ENCODE measurements at regions not wholly inside any gene's neighbourhood (a gene's known extent, or its start where the extent isn't known, plus 50 kb on each side); places are given as distances from the start of the nearest gene placed in this dataset.
"Not testable (repeated sequence)": the region's sequence is repeated elsewhere in the genome, so short reads cannot be mapped to it uniquely, and the experiment has no call there.

DNA sequence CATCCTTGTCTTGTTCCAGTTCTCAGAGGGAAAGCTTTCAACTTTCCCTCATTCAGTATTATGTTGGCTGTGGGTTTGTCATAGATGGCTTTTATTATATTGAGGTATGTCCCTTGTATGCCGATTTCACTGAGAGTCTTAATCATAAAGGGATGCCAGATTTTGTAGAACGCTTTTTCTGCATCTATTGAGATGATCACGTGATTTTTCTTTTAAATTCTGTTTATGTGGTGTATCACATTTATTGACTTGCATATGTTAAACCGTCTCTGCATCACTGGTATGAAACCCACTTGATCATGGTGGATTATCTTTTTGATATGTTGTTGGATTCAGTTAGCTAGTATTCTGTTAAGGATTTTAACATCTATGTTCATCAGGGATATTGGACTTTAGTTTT is 313.7 kb upstream of the AMOT start:
- H3K9ac ChIP-seq (replicated peaks in 1 of 4; ENCODE audit: extremely low read depth in 1 of 4, low read depth in 3 of 4, low read length in 3 of 4); H3K9me3 ChIP-seq (ENCODE audit: insufficient read depth in 2 of 2, low read depth in 1 of 2, low read length in 1 of 2); CTCF ChIA-PET (ENCODE audit: partially characterized antibody); H2AFZ ChIP-seq (ENCODE audit: low read length); H2BK120ac ChIP-seq (replicated peaks; ENCODE audit: low read depth, low read length); POLR2A ChIA-PET (ENCODE audit: partially characterized antibody); H3K36me3 ChIP-seq (ENCODE audit: control insufficient read depth in 2 of 4, insufficient read depth in 4 of 4, low read length in 3 of 4); H3K14ac ChIP-seq (ENCODE audit: insufficient read length); H4K8ac ChIP-seq (ENCODE audit: extremely low read depth, insufficient read depth, low read length); H3K4me2 ChIP-seq (ENCODE audit: insufficient read depth in 1 of 2, low read depth in 2 of 2, low read length in 2 of 2); H2BK12ac ChIP-seq (ENCODE audit: low read depth, low read length); H3K79me1 ChIP-seq (ENCODE audit: low read depth, low read length); H4K5ac ChIP-seq (ENCODE audit: insufficient read length, low read depth, low read length); H2AK5ac ChIP-seq (ENCODE audit: low read depth, low read length); H4K91ac ChIP-seq (replicated peaks; ENCODE audit: insufficient read length, low read length); H3K4ac ChIP-seq (replicated peaks; ENCODE audit: insufficient read length, low read depth, low read length); H3K4me3 ChIP-seq (ENCODE audit: extremely low read depth in 1 of 4, insufficient read depth in 2 of 4, low read depth in 3 of 4, low read length in 4 of 4); FAIRE-seq; H3K56ac ChIP-seq (replicated peaks; ENCODE audit: insufficient read length, low read depth, low read length); H2BK15ac ChIP-seq (ENCODE audit: low read length); H3K27me3 ChIP-seq (replicated peaks in 1 of 4; ENCODE audit: control insufficient read depth in 3 of 4, extremely low read depth in 1 of 4, insufficient read depth in 3 of 4, low read length in 3 of 4); H4K20me1 ChIP-seq (replicated peaks in 1 of 2; ENCODE audit: control insufficient read depth in 1 of 2, insufficient read depth in 2 of 2, low read length in 2 of 2); H3K23me2 ChIP-seq (ENCODE audit: low read depth, low read length); H2BK5ac ChIP-seq (ENCODE audit: low read depth, low read length); H3K79me2 ChIP-seq (ENCODE audit: control insufficient read depth in 1 of 2, insufficient read depth in 2 of 2, low read length in 2 of 2); H3K18ac ChIP-seq (ENCODE audit: extremely low read depth, low read length); H3K23ac ChIP-seq (ENCODE audit: insufficient read length); DNase-seq (ENCODE audit: low read depth in 1 of 2, low spot score in 2 of 2); H3K4me1 ChIP-seq (replicated peaks in 1 of 4; ENCODE audit: control insufficient read depth in 3 of 4, insufficient read depth in 4 of 4, low read length in 3 of 4); H2BK20ac ChIP-seq (ENCODE audit: low read length); H3K27ac ChIP-seq (ENCODE audit: low read depth, low read length): not testable (repeated sequence)
- 84% methylated on average over 4 of the region's 4 CpGs; no CpG with 5 or more reads in 1 of the 2 experiments for WGBS, 2 experiments (ENCODE audit: extremely low coverage in 1 of 2, insufficient coverage in 1 of 2, insufficient read length in 1 of 2, insufficient replicate concordance in 2 of 2, low coverage in 1 of 2, low lambda C conversion rate in 2 of 2, missing lambda C conversion rate in 1 of 2)
